GM23338 (cell line): ENCODE measurements at regions not wholly inside any gene's neighbourhood (a gene's known extent, or its start where the extent isn't known, plus 50 kb on each side); places are given as distances from the start of the nearest gene placed in this dataset.

Source experiments
- ATAC-seq: fragments of 200-7000 bp; cut with Tn5 transposase; 3 replicates; pipeline ENCODE4 v1.9.1; 2020
- DNase-seq: peaks from one replicate; pipeline ENCODE4 v3.0.0-alpha.2; 2015; ENCODE audit warnings: low spot score
- H2AFZ ChIP-seq: fragments of 200-600 bp; sonication (generic); 2 replicates; pipeline ENCODE4 v1.8.0; 2016; ENCODE audit warnings: antibody characterized with exemption, mild to moderate bottlenecking, moderate library complexity
- H3F3A ChIP-seq: fragments of 200-600 bp; sonication (generic); replicated peaks from 2 replicates; pipeline ENCODE4 v1.8.0; 2017; ENCODE audit warnings: antibody characterized with exemption, mixed run types, low read depth
- H3K27ac ChIP-seq: fragments of 200-600 bp; sonication (generic); 2 replicates; pipeline ENCODE4 v1.6.1; 2016; ENCODE audit warnings: low read depth
- H3K27me3 ChIP-seq: fragments of 200-600 bp; sonication (generic); 2 replicates; pipeline ENCODE4 v1.8.0; 2016; ENCODE audit warnings: mild to moderate bottlenecking, mixed run types, moderate library complexity; ENCODE audit not compliant: insufficient read depth
- H3K36me3 ChIP-seq: fragments of 200-600 bp; sonication (generic); 2 replicates; pipeline ENCODE4 v1.8.0; 2016; ENCODE audit warnings: mild to moderate bottlenecking; ENCODE audit not compliant: insufficient read depth
- H3K4me1 ChIP-seq: fragments of 200-600 bp; sonication (generic); 2 replicates; pipeline ENCODE4 v1.8.0; 2016; ENCODE audit warnings: mild to moderate bottlenecking, moderate library complexity; ENCODE audit not compliant: insufficient read depth
- H3K4me2 ChIP-seq: fragments of 200-600 bp; sonication (generic); 2 replicates; pipeline ENCODE4 v1.7.1; 2017; ENCODE audit warnings: mixed run types
- H3K4me3 ChIP-seq: fragments of 200-600 bp; sonication (generic); 2 replicates; pipeline ENCODE4 v1.6.1; 2016; ENCODE audit warnings: mixed run types
- H3K79me2 ChIP-seq: fragments of 200-600 bp; sonication (generic); replicated peaks from 2 replicates; pipeline ENCODE4 v1.8.0; 2017; ENCODE audit warnings: mild to moderate bottlenecking; ENCODE audit not compliant: insufficient read depth
- H3K9me2 ChIP-seq: fragments of 200-600 bp; sonication (generic); 2 replicates; pipeline ENCODE4 v1.8.0; 2017; ENCODE audit not compliant: insufficient read depth
- H4K20me1 ChIP-seq: fragments of 200-600 bp; sonication (generic); replicated peaks from 2 replicates; pipeline ENCODE4 v1.8.0; 2017; ENCODE audit warnings: mild to moderate bottlenecking; ENCODE audit not compliant: insufficient read depth
- H3K27ac Mint-ChIP-seq: 2 replicates; pipeline ENCODE4 v1.8.0; 2020; ENCODE audit warnings: inconsistent platforms, mild to moderate bottlenecking, moderate library complexity, mixed read lengths
- H3K27me3 Mint-ChIP-seq: 3 replicates; pipeline ENCODE4 v1.8.0; 2022; ENCODE audit warnings: low read depth, mild to moderate bottlenecking, moderate library complexity, mixed read lengths, inconsistent platforms; ENCODE audit not compliant: insufficient read depth, poor library complexity
- H3K36me3 Mint-ChIP-seq: 3 replicates; pipeline ENCODE4 v1.8.0; 2021; ENCODE audit warnings: low read depth, mild to moderate bottlenecking, inconsistent platforms, moderate library complexity, mixed read lengths
- H3K4me1 Mint-ChIP-seq: 3 replicates; pipeline ENCODE4 v1.8.0; 2020; ENCODE audit warnings: mild to moderate bottlenecking, inconsistent platforms, mixed read lengths
- H3K4me3 Mint-ChIP-seq: 3 replicates; pipeline ENCODE4 v1.8.0; 2021; ENCODE audit warnings: moderate library complexity, mild to moderate bottlenecking, inconsistent platforms, mixed read lengths
- H3K9me3 Mint-ChIP-seq: 3 replicates; pipeline ENCODE4 v1.8.0; 2020; ENCODE audit warnings: moderate library complexity, mild to moderate bottlenecking, inconsistent platforms, mixed read lengths
- CREB1 ChIP-seq: fragments of 250-450 bp; sonication (Bioruptor Pico); IDR thresholded peaks from 2 replicates; pipeline ENCODE4 v1.5.0; 2020; ENCODE audit warnings: low read depth, mild to moderate bottlenecking, moderate library complexity
- EZH2 ChIP-seq: fragments of 200-600 bp; sonication (generic); IDR thresholded peaks from one replicate; pipeline ENCODE4 v1.8.0; 2017; ENCODE audit warnings: antibody characterized with exemption, mild to moderate bottlenecking, low read depth; ENCODE audit not compliant: unreplicated experiment
- EZH2phosphoT487 ChIP-seq: fragments of 200-600 bp; sonication (generic); IDR thresholded peaks from one replicate; pipeline ENCODE4 v1.8.1; 2018; ENCODE audit warnings: antibody characterized with exemption; ENCODE audit not compliant: unreplicated experiment
- JUNB ChIP-seq: IDR thresholded peaks from one replicate; pipeline ENCODE4 v1.6.1; 2016; ENCODE audit warnings: antibody characterized with exemption; ENCODE audit not compliant: unreplicated experiment
- NANOG ChIP-seq: IDR thresholded peaks from 2 replicates; pipeline ENCODE4 v1.6.1; 2016; ENCODE audit warnings: antibody characterized with exemption, borderline replicate concordance
- POLR2AphosphoS5 ChIP-seq: IDR thresholded peaks from 2 replicates; pipeline ENCODE4 v1.6.1; 2016; ENCODE audit warnings: antibody characterized with exemption, low read depth
- REST ChIP-seq: IDR thresholded peaks from one replicate; pipeline ENCODE4 v1.6.1; 2018; ENCODE audit warnings: antibody characterized with exemption; ENCODE audit not compliant: unreplicated experiment
- STAT1 ChIP-seq: IDR thresholded peaks from one replicate; pipeline ENCODE4 v1.6.1; 2016; ENCODE audit warnings: antibody characterized with exemption; ENCODE audit not compliant: unreplicated experiment
- ZNF114 ChIP-seq: fragments of 250-450 bp; sonication (Bioruptor Pico); IDR thresholded peaks from 2 replicates; pipeline ENCODE4 v1.5.0; 2020; ENCODE audit warnings: mild to moderate bottlenecking, moderate library complexity
- ZNF331 ChIP-seq: fragments of 250-450 bp; sonication (Bioruptor Pico); IDR thresholded peaks from 2 replicates; pipeline ENCODE4 v1.5.0; 2020; ENCODE audit warnings: low read depth, mild to moderate bottlenecking, moderate library complexity
- TF ChIP-seq, protein P1 (sequence below): fragments of 250-450 bp; sonication (Bioruptor Pico); IDR thresholded peaks from 2 replicates; pipeline ENCODE4 v1.5.0; 2020; ENCODE audit warnings: mild to moderate bottlenecking, moderate library complexity
- TF ChIP-seq, protein P2 (sequence below): IDR thresholded peaks from 2 replicates; pipeline ENCODE4 v1.6.1; 2016; ENCODE audit warnings: antibody characterized with exemption
- TF ChIP-seq, protein P3 (sequence below), 2 experiments: fragments of 200-600 bp in 1 of 2; sonication (generic) in 1 of 2; conservative IDR thresholded peaks; 2 replicates each; pipeline versions ENCODE4 v1.5.1 to v1.6.1; 2016 to 2017; ENCODE audit warnings: antibody characterized with exemption in 2 of 2, low read depth in 2 of 2, mild to moderate bottlenecking in 2 of 2, moderate library complexity in 1 of 2

DNA sequence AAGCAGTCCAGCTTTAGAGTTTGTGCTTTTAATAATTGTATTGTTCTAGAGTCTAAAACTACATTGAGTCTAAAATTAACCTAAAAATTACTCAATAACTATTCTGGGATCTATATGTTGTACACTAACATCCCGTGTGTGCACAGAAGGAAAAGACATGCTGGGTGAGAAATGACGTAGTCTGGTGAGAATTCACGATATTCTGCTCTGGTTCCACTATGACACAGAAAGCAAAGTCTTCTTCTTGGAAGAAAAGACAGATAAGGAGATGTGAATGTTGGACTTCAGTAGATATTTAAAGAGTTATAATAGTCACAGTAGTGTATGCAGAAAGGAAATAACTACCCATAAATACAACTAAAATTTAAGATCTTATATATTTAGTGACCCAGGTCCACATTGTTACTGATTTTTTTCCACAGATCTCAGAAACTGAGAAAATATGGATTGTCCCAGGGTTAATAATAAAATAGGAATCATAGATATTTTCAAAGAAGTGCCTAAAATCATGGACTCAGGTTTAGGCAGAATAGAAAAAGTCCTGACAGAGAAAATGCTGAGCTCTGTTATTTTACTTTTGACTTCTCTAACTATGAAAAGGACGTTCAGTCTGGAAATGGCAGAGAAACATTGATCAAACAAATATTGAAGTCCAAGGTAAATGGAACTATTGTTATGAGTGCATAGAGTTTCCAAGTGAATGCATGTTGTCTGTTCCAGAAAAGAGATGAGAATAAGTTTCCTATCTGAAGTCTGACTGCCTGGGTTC, 170.7 kb downstream of the ANKRD50 start:
- Histone ChIP-seq H3K4me1 (no peaks in the 10 kb centered on the region), H2AFZ (no peak overlapping the region), H3F3A (no peaks in the 10 kb centered on the region), H3K4me3 (no peak overlapping the region), H4K20me1 (no peaks in the 10 kb centered on the region), H3K9me2 (no peaks in the 10 kb centered on the region), H3K4me2 (no peak overlapping the region), H3K36me3 (no peaks in the 10 kb centered on the region), H3K79me2 (no peaks in the 10 kb centered on the region), H3K27me3 (no peaks in the 10 kb centered on the region), H3K27ac (no peak overlapping the region)
- Mint-ChIP-seq H3K27ac (no peak overlapping the region), H3K4me1 (peaks cover 4% of the 10 kb centered on the region; the same call in 1 of the 3 replicates), H3K27me3 (no peaks in the 10 kb centered on the region), H3K9me3 (no peaks in the 10 kb centered on the region), H3K4me3 (no peak overlapping the region), H3K36me3 (no peaks in the 10 kb centered on the region)
- ATAC-seq (no peak), DNase-seq (no peak)
- TF ChIP-seq, protein P1, sequence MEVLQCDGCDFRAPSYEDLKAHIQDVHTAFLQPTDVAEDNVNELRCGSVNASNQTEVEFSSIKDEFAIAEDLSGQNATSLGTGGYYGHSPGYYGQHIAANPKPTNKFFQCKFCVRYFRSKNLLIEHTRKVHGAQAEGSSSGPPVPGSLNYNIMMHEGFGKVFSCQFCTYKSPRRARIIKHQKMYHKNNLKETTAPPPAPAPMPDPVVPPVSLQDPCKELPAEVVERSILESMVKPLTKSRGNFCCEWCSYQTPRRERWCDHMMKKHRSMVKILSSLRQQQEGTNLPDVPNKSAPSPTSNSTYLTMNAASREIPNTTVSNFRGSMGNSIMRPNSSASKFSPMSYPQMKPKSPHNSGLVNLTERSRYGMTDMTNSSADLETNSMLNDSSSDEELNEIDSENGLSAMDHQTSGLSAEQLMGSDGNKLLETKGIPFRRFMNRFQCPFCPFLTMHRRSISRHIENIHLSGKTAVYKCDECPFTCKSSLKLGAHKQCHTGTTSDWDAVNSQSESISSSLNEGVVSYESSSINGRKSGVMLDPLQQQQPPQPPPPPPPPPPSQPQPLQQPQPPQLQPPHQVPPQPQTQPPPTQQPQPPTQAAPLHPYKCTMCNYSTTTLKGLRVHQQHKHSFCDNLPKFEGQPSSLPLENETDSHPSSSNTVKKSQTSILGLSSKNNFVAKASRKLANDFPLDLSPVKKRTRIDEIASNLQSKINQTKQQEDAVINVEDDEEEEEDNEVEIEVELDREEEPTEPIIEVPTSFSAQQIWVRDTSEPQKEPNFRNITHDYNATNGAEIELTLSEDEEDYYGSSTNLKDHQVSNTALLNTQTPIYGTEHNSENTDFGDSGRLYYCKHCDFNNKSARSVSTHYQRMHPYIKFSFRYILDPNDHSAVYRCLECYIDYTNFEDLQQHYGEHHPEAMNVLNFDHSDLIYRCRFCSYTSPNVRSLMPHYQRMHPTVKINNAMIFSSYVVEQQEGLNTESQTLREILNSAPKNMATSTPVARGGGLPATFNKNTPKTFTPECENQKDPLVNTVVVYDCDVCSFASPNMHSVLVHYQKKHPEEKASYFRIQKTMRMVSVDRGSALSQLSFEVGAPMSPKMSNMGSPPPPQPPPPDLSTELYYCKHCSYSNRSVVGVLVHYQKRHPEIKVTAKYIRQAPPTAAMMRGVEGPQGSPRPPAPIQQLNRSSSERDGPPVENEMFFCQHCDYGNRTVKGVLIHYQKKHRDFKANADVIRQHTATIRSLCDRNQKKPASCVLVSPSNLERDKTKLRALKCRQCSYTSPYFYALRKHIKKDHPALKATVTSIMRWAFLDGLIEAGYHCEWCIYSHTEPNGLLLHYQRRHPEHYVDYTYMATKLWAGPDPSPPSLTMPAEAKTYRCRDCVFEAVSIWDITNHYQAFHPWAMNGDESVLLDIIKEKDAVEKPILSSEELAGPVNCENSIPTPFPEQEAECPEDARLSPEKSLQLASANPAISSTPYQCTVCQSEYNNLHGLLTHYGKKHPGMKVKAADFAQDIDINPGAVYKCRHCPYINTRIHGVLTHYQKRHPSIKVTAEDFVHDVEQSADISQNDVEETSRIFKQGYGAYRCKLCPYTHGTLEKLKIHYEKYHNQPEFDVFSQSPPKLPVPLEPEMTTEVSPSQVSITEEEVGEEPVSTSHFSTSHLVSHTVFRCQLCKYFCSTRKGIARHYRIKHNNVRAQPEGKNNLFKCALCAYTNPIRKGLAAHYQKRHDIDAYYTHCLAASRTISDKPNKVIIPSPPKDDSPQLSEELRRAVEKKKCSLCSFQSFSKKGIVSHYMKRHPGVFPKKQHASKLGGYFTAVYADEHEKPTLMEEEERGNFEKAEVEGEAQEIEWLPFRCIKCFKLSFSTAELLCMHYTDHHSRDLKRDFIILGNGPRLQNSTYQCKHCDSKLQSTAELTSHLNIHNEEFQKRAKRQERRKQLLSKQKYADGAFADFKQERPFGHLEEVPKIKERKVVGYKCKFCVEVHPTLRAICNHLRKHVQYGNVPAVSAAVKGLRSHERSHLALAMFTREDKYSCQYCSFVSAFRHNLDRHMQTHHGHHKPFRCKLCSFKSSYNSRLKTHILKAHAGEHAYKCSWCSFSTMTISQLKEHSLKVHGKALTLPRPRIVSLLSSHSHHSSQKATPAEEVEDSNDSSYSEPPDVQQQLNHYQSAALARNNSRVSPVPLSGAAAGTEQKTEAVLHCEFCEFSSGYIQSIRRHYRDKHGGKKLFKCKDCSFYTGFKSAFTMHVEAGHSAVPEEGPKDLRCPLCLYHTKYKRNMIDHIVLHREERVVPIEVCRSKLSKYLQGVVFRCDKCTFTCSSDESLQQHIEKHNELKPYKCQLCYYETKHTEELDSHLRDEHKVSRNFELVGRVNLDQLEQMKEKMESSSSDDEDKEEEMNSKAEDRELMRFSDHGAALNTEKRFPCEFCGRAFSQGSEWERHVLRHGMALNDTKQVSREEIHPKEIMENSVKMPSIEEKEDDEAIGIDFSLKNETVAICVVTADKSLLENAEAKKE (CRISPR knock-in tag), result no peak
- TF ChIP-seq ZNF114 (CRISPR knock-in tag) (no peak), JUNB (no peak), EZH2 (no peak), ZNF331 (CRISPR knock-in tag) (no peak), CREB1 (no peak), EZH2phosphoT487 (no peak), POLR2AphosphoS5 (no peak), REST (no peak), STAT1 (no peak), NANOG (no peak)
- TF ChIP-seq, protein P2, sequence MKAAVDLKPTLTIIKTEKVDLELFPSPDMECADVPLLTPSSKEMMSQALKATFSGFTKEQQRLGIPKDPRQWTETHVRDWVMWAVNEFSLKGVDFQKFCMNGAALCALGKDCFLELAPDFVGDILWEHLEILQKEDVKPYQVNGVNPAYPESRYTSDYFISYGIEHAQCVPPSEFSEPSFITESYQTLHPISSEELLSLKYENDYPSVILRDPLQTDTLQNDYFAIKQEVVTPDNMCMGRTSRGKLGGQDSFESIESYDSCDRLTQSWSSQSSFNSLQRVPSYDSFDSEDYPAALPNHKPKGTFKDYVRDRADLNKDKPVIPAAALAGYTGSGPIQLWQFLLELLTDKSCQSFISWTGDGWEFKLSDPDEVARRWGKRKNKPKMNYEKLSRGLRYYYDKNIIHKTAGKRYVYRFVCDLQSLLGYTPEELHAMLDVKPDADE, result no peak
- TF ChIP-seq, protein P3, sequence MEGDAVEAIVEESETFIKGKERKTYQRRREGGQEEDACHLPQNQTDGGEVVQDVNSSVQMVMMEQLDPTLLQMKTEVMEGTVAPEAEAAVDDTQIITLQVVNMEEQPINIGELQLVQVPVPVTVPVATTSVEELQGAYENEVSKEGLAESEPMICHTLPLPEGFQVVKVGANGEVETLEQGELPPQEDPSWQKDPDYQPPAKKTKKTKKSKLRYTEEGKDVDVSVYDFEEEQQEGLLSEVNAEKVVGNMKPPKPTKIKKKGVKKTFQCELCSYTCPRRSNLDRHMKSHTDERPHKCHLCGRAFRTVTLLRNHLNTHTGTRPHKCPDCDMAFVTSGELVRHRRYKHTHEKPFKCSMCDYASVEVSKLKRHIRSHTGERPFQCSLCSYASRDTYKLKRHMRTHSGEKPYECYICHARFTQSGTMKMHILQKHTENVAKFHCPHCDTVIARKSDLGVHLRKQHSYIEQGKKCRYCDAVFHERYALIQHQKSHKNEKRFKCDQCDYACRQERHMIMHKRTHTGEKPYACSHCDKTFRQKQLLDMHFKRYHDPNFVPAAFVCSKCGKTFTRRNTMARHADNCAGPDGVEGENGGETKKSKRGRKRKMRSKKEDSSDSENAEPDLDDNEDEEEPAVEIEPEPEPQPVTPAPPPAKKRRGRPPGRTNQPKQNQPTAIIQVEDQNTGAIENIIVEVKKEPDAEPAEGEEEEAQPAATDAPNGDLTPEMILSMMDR (conservative IDR thresholded peaks at IDR 0.05; ENCODE audit: low read depth in 2 of 2), result no peak
